MM.1S (cell line): ENCODE measurements at regions not wholly inside any gene's neighbourhood (a gene's known extent, or its start where the extent isn't known, plus 50 kb on each side); places are given as distances from the start of the nearest gene placed in this dataset.
A peak's percentile ranks its signal among the peaks of the same experiment; 100 is the strongest.

Source experiments
- DNase-seq: peaks from one replicate; pipeline ENCODE4 v3.0.0-alpha.2; 2015
- H2AFZ ChIP-seq: fragments of 300-600 bp; sonication (generic); 2 replicates; pipeline ENCODE4 v1.6.0; 2016; ENCODE audit warnings: antibody characterized with exemption, low read length
- H3F3A ChIP-seq: fragments of 300-600 bp; sonication (generic); 2 replicates; pipeline ENCODE4 v1.6.1; 2016; ENCODE audit warnings: mild to moderate bottlenecking, antibody characterized with exemption, low read length, moderate library complexity, mixed read lengths; ENCODE audit not compliant: insufficient read depth
- H3K27ac ChIP-seq: fragments of 300-600 bp; sonication (generic); 2 replicates; pipeline ENCODE4 v1.5.1; 2016; ENCODE audit warnings: mild to moderate bottlenecking, low read length
- H3K27me3 ChIP-seq: fragments of 300-600 bp; sonication (generic); replicated peaks from 2 replicates; pipeline ENCODE4 v1.6.0; 2016; ENCODE audit warnings: low read length; ENCODE audit not compliant: insufficient read depth
- H3K36me3 ChIP-seq: fragments of 300-600 bp; sonication (generic); replicated peaks from 2 replicates; pipeline ENCODE4 v1.6.1; 2016; ENCODE audit warnings: mild to moderate bottlenecking, low read length, mixed read lengths; ENCODE audit not compliant: insufficient read depth
- H3K4me1 ChIP-seq: fragments of 300-600 bp; sonication (generic); 2 replicates; pipeline ENCODE4 v1.6.1; 2016; ENCODE audit warnings: low read length, mixed read lengths
- H3K4me2 ChIP-seq: fragments of 300-600 bp; sonication (generic); 2 replicates; pipeline ENCODE4 v1.6.0; 2016; ENCODE audit warnings: low read depth, low read length
- H3K4me3 ChIP-seq: fragments of 300-600 bp; sonication (generic); 2 replicates; pipeline ENCODE4 v1.5.1; 2016; ENCODE audit warnings: low read length, mixed read lengths
- H3K79me2 ChIP-seq: fragments of 300-600 bp; sonication (generic); 2 replicates; pipeline ENCODE4 v1.6.1; 2016; ENCODE audit warnings: mixed run types, low read length, mixed read lengths
- H3K9ac ChIP-seq: fragments of 300-600 bp; sonication (generic); 2 replicates; pipeline ENCODE4 v1.6.1; 2016; ENCODE audit warnings: low read length, mixed read lengths
- H3K9me2 ChIP-seq: fragments of 300-600 bp; sonication (generic); replicated peaks from 2 replicates; pipeline ENCODE4 v1.6.1; 2016; ENCODE audit warnings: mild to moderate bottlenecking, low read length, mixed read lengths; ENCODE audit not compliant: insufficient read depth
- H3K9me3 ChIP-seq: fragments of 300-600 bp; sonication (generic); replicated peaks from 2 replicates; pipeline ENCODE4 v1.6.1; 2016; ENCODE audit warnings: mild to moderate bottlenecking, low read length, mixed read lengths; ENCODE audit not compliant: insufficient read depth
- H4K20me1 ChIP-seq: fragments of 300-600 bp; sonication (generic); 2 replicates; pipeline ENCODE4 v1.6.1; 2016; ENCODE audit warnings: mild to moderate bottlenecking, low read length, moderate library complexity, mixed read lengths; ENCODE audit not compliant: insufficient read depth
- EZH2 ChIP-seq: fragments of 300-600 bp; sonication (generic); optimal IDR thresholded peaks from 2 replicates; pipeline ENCODE3; 2017; ENCODE audit warnings: low read depth, mild to moderate bottlenecking, antibody characterized with exemption, low read length, mixed read lengths
- EZH2phosphoT487 ChIP-seq: fragments of 300-600 bp; sonication (generic); IDR thresholded peaks from 2 replicates; pipeline ENCODE4 v1.6.1; 2018; ENCODE audit warnings: antibody characterized with exemption, low read length
- TF ChIP-seq, protein P1 (sequence below): fragments of 300-600 bp; sonication (generic); IDR thresholded peaks from 2 replicates; pipeline ENCODE4 v1.5.1; 2016; ENCODE audit warnings: antibody characterized with exemption, low read length, mixed read lengths

DNA sequence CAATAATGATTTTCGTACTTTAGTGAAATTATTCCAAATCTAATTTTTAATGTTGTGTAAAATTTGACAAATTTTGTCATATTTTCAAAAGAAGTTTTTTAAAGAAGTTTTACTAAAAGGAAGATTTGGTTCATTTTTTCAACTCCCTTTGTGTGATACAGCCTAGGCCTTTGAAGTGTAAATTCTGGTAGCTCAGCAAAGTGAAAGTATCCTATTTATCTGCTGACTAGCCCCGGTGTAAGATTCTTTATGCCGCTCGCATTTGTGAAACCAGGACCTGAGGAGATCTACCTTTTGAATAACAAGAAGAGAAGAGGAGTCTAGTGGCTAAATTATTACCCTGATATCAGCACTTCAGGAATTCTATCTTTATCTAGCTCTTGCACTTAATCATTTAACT lies 177.4 kb downstream of the JRKL start:
- no peaks in the 10 kb centered on the region for H4K20me1 ChIP-seq
- peak overlapping the region; percentile 6; the same call in 1 of the 2 replicates for H3K4me3 ChIP-seq
- H3K36me3 ChIP-seq: no peaks in the 10 kb centered on the region
- H3K4me2 ChIP-seq: peak overlapping the region; percentile 40; the same call in 1 of the 2 replicates
- no peak overlapping the region; the same call in 1 of the 2 replicates for H3K27ac ChIP-seq
- no peaks in the 10 kb centered on the region for H3K27me3 ChIP-seq
- no peak for TF ChIP-seq EZH2phosphoT487
- TF ChIP-seq, protein P1, sequence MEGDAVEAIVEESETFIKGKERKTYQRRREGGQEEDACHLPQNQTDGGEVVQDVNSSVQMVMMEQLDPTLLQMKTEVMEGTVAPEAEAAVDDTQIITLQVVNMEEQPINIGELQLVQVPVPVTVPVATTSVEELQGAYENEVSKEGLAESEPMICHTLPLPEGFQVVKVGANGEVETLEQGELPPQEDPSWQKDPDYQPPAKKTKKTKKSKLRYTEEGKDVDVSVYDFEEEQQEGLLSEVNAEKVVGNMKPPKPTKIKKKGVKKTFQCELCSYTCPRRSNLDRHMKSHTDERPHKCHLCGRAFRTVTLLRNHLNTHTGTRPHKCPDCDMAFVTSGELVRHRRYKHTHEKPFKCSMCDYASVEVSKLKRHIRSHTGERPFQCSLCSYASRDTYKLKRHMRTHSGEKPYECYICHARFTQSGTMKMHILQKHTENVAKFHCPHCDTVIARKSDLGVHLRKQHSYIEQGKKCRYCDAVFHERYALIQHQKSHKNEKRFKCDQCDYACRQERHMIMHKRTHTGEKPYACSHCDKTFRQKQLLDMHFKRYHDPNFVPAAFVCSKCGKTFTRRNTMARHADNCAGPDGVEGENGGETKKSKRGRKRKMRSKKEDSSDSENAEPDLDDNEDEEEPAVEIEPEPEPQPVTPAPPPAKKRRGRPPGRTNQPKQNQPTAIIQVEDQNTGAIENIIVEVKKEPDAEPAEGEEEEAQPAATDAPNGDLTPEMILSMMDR: no peak
- no peak for TF ChIP-seq EZH2
- H2AFZ ChIP-seq: 0 out of 2 replicates have a peak overlapping the region, but pooled peaks have one; percentile 2
- H3K9me2 ChIP-seq: no peaks in the 10 kb centered on the region
- H3K4me1 ChIP-seq: peaks cover 3% of the 10 kb centered on the region; the same call in 1 of the 2 replicates
- peaks cover 9% of the 10 kb centered on the region; the same call in 1 of the 2 replicates for H3F3A ChIP-seq
- DNase-seq: peak; percentile 89
- H3K79me2 ChIP-seq: no peaks in the 10 kb centered on the region
- H3K9ac ChIP-seq: no peak overlapping the region
- no peaks in the 10 kb centered on the region for H3K9me3 ChIP-seq

GRCh38 chr11:96567667-96568066 lies 177.9 kb downstream of the JRKL start:
- H3K4me3 ChIP-seq: peak overlapping the region; percentile 6; the same call in 1 of the 2 replicates
- DNase-seq: no peak

DNA sequence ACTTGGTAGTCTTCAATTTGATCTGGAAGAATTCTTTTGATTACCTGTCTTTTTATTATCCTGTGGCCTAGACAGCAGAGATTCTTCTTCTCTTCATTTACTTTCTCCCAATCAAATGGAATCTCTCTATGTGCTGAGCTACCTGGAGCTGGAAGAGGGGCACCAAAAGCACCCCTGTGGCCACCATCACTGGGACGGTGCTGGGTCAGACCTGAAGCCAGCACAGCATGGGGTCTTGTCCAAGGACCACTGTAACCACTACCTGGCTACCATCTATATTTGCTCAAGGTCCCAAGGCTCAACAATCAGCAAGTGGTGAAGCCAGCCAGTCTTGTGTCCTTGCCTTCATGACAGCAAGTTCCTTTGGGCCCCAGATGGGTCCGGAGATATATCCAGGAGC lies 186.6 kb downstream of the JRKL start:
- no peaks in the 10 kb centered on the region for H3K79me2 ChIP-seq
- H3K9me3 ChIP-seq: no peaks in the 10 kb centered on the region
- no peak for DNase-seq
- no peak overlapping the region for H3K9ac ChIP-seq
- no peak overlapping the region for H3K4me2 ChIP-seq
- no peaks in the 10 kb centered on the region for H3K9me2 ChIP-seq
- TF ChIP-seq, protein P1: no peak
- H3K4me3 ChIP-seq: no peak overlapping the region
- no peaks in the 10 kb centered on the region for H4K20me1 ChIP-seq
- H2AFZ ChIP-seq: no peak overlapping the region
- no peaks in the 10 kb centered on the region for H3K27me3 ChIP-seq
- no peaks in the 10 kb centered on the region for H3F3A ChIP-seq
- H3K36me3 ChIP-seq: no peaks in the 10 kb centered on the region
- no peak overlapping the region for H3K27ac ChIP-seq
- no peaks in the 10 kb centered on the region for H3K4me1 ChIP-seq

More at GRCh38 chr11:96567667-96568066, 177.9 kb downstream of the JRKL start:
- no peak overlapping the region for H3K27ac ChIP-seq
- no peaks in the 10 kb centered on the region for H3K79me2 ChIP-seq
- H2AFZ ChIP-seq: 0 out of 2 replicates have a peak overlapping the region, but pooled peaks have one; percentile 2
- H3K36me3 ChIP-seq: no peaks in the 10 kb centered on the region
- TF ChIP-seq, protein P1: no peak
- TF ChIP-seq EZH2phosphoT487 (no peak), EZH2 (no peak)
- H3K4me1 ChIP-seq: peaks cover 3% of the 10 kb centered on the region; the same call in 1 of the 2 replicates
- H4K20me1 ChIP-seq: no peaks in the 10 kb centered on the region
- H3K9ac ChIP-seq: no peak overlapping the region
- H3K4me2 ChIP-seq: peak overlapping the region; percentile 40; the same call in 1 of the 2 replicates
- peaks cover 9% of the 10 kb centered on the region; the same call in 1 of the 2 replicates for H3F3A ChIP-seq
- no peaks in the 10 kb centered on the region for H3K9me3 ChIP-seq
- no peaks in the 10 kb centered on the region for H3K27me3 ChIP-seq
- no peaks in the 10 kb centered on the region for H3K9me2 ChIP-seq
